SK-N-SH (cell line): ENCODE measurements at regions not wholly inside any gene's neighbourhood (a gene's known extent, or its start where the extent isn't known, plus 50 kb on each side); places are given as distances from the start of the nearest gene placed in this dataset.

Experiments
- CTCF ChIP-seq: fragments of 200-600 bp; sonication (generic); IDR thresholded peaks from 2 replicates; pipeline ENCODE4 v1.6.1; 2017; ENCODE audit warnings: antibody characterized with exemption, mild to moderate bottlenecking, moderate library complexity
- FOXJ3 ChIP-seq: sonication (generic); formaldehyde crosslinking; IDR thresholded peaks from 2 replicates; pipeline ENCODE4 v1.5.1; 2020; ENCODE audit warnings: mild to moderate bottlenecking, missing genetic modification reagents
- MXI1 ChIP-seq: IDR thresholded peaks from 2 replicates; pipeline ENCODE4 v1.6.1; 2012; ENCODE audit warnings: mild to moderate bottlenecking, low read depth, low read length, improper control_type of control experiment
- NRF1 ChIP-seq: IDR thresholded peaks from 2 replicates; pipeline ENCODE4 v1.6.1; 2012; ENCODE audit warnings: low read depth, mild to moderate bottlenecking, low read length
- POLR2AphosphoS5 ChIP-seq: IDR thresholded peaks from 2 replicates; pipeline ENCODE4 v1.6.1; 2012; ENCODE audit warnings: low read depth, low read length
- RAD21 ChIP-seq: IDR thresholded peaks from 2 replicates; pipeline ENCODE4 v1.6.1; 2012; ENCODE audit warnings: mild to moderate bottlenecking, low read length
- SIN3A ChIP-seq: IDR thresholded peaks from 2 replicates; pipeline ENCODE4 v1.6.1; 2012; ENCODE audit warnings: low read depth, mild to moderate bottlenecking, low read length, moderate library complexity, borderline replicate concordance
- TAF1 ChIP-seq: IDR thresholded peaks from 2 replicates; pipeline ENCODE4 v1.6.1; 2012; ENCODE audit warnings: low read depth, mild to moderate bottlenecking, low read length, moderate library complexity, borderline replicate concordance
- YY1 ChIP-seq: IDR thresholded peaks from 2 replicates; pipeline ENCODE4 v1.4.0; 2012; ENCODE audit warnings: low read depth, mild to moderate bottlenecking

- TF ChIP-seq RAD21 (no peak), FOXJ3 (CRISPR knock-in tag) (no peak), TAF1 (no peak), MXI1 (no peak), YY1 (no peak), NRF1 (no peak), CTCF (no peak), SIN3A (no peak), POLR2AphosphoS5 (no peak)
Measured at GRCh38 chr2:176388861-176389260, 119.6 kb downstream of the MTX2 start.
